AG10803 (cell line): ENCODE measurements at regions not wholly inside any gene's neighbourhood (a gene's known extent, or its start where the extent isn't known, plus 50 kb on each side); places are given as distances from the start of the nearest gene placed in this dataset.

Experiments
- DNase-seq: peaks from one replicate; pipeline ENCODE4 v3.0.0; 2010; ENCODE audit warnings: low read depth
- H3K4me3 ChIP-seq: 2 replicates; pipeline ENCODE4 v1.5.1; 2011; ENCODE audit warnings: mild to moderate bottlenecking, low read length, control low read depth
- CTCF ChIP-seq: conservative IDR thresholded peaks from 2 replicates; pipeline ENCODE4 v1.5.1; 2011; ENCODE audit warnings: mild to moderate bottlenecking, low read length, control low read depth, inconsistent platforms

GRCh38 chr13:58830841-58831240 lies 1199.3 kb downstream of the PCDH17 start:
- no peak overlapping the region for H3K4me3 ChIP-seq
- no peak for TF ChIP-seq CTCF
- no peak for DNase-seq

GRCh38 chr13:58838615-58839014 lies 1207.1 kb downstream of the PCDH17 start:
- H3K4me3 ChIP-seq = no peak overlapping the region
- DNase-seq = no peak
- TF ChIP-seq CTCF = no peak

- DNase-seq = no peak
- no peak overlapping the region for H3K4me3 ChIP-seq
- TF ChIP-seq CTCF = no peak
Observed at GRCh38 chr13:58843071-58843470, 1211.5 kb downstream of the PCDH17 start.

GRCh38 chr13:58843567-58843966 lies 1212.0 kb downstream of the PCDH17 start:
- H3K4me3 ChIP-seq = no peak overlapping the region
- DNase-seq = no peak
- no peak for TF ChIP-seq CTCF

GRCh38 chr13:58850161-58850560 lies 1218.6 kb downstream of the PCDH17 start:
- no peak for DNase-seq
- TF ChIP-seq CTCF = no peak
- no peak overlapping the region for H3K4me3 ChIP-seq

GRCh38 chr13:58852076-58852475 lies 1220.5 kb downstream of the PCDH17 start:
- no peak overlapping the region for H3K4me3 ChIP-seq
- no peak for TF ChIP-seq CTCF
- DNase-seq = no peak

- no peak overlapping the region for H3K4me3 ChIP-seq
- TF ChIP-seq CTCF = no peak
- DNase-seq = peak; percentile 12
Observed at GRCh38 chr13:58855283-58855682, 1223.7 kb downstream of the PCDH17 start.
